GM12874 (cell line): ENCODE measurements at regions not wholly inside any gene's neighbourhood (a gene's known extent, or its start where the extent isn't known, plus 50 kb on each side); places are given as distances from the start of the nearest gene placed in this dataset.

Source experiments
- TF ChIP-seq, protein P1 (sequence below): IDR thresholded peaks from 2 replicates; pipeline ENCODE4 v1.5.1; 2011; ENCODE audit warnings: low read depth, mild to moderate bottlenecking, control low read depth, low read length, moderate library complexity; ENCODE audit not compliant: insufficient read depth

DNA sequence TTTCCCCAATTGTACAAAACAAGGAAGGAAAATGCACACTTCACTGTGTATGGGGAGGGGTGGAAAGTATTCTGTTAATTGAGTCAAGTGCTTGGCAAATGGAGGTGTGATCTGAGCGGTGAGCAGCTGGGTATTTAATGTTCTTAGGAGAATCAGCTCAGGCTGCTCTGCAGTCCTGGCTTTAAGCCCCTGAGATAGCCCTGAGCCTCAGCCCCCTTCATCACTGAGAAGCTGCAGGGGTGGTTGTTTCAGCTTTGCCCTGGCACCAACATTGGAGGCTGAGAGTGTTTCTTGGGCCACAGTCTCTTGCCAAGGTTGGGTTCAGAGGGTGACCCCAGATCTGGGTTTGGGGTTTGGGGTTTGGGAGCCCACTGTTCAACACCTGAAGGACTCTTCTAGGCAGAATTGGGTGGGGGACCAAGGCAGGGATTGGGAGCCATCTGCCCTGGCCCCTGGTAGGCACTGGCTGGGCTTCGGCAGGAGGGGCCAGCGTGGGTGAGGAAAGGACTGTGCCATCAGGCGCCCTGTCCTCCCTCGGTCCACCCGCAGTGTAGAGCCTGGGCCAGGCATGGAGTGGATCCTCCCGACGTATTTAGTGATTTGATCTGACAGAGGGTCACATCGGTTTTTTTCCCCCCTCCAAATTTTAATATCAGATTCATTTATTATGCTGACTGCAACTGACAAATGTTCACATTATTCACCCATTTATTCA, 66.7 kb upstream of the ZNF536 start:
- TF ChIP-seq, protein P1, sequence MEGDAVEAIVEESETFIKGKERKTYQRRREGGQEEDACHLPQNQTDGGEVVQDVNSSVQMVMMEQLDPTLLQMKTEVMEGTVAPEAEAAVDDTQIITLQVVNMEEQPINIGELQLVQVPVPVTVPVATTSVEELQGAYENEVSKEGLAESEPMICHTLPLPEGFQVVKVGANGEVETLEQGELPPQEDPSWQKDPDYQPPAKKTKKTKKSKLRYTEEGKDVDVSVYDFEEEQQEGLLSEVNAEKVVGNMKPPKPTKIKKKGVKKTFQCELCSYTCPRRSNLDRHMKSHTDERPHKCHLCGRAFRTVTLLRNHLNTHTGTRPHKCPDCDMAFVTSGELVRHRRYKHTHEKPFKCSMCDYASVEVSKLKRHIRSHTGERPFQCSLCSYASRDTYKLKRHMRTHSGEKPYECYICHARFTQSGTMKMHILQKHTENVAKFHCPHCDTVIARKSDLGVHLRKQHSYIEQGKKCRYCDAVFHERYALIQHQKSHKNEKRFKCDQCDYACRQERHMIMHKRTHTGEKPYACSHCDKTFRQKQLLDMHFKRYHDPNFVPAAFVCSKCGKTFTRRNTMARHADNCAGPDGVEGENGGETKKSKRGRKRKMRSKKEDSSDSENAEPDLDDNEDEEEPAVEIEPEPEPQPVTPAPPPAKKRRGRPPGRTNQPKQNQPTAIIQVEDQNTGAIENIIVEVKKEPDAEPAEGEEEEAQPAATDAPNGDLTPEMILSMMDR: no peak

DNA sequence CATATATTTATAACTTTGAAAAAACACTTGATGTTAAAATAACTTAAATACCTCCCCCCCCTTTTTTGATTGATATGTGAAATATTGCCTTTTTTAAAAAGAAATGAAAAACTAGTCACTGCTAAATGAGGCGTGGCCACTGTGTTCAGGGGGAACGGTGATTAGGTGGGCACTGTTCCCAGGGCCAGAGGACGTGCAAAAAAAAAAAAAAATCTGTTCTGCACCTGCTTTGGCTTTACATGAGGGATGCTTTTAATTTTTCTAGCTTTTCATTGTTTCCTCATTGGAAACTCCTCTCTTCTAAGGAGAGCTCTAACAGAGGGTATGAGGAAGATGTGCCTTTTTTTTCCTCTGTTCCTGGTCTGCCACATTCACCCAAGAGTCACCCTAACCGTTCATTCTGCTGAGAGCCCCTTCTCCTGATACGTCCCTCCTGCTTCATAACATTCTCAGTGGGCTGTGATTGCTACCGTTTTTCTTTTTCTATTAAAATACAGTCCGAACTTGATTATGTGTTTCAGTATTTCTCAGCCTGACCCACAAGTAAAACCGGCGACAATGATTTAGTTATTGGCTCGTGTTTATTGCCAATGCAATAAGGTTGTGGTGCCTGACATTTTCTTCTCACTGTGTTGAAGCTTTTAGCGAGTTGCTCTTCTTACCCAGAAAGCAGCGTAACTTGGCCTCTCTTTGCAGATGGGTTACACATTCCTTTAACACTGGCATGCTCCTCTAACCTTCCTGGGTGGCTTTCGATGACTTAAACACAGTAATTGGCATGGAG, 64.8 kb upstream of the ZNF536 start:
- TF ChIP-seq, protein P1: no peak

DNA sequence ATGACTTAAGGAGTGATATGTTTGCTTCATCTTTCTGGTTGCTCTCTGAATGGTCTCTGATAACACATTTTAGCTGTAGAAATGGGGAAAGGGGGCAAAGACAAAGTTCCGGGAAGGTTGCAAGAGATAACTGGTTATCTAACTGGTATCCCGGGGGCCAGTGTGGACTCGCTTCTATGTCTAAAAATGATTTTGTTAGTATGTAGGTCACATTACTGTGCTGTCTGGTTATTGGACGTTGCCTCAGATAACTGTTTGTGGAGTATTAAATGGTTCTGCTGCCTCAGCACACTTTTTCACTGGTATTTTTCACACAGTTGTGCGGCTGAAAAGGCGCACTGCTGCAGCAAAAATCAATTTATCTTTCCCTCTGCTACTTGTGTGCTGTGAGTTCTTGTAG, 63.0 kb upstream of the ZNF536 start:
- TF ChIP-seq, protein P1: no peak

DNA sequence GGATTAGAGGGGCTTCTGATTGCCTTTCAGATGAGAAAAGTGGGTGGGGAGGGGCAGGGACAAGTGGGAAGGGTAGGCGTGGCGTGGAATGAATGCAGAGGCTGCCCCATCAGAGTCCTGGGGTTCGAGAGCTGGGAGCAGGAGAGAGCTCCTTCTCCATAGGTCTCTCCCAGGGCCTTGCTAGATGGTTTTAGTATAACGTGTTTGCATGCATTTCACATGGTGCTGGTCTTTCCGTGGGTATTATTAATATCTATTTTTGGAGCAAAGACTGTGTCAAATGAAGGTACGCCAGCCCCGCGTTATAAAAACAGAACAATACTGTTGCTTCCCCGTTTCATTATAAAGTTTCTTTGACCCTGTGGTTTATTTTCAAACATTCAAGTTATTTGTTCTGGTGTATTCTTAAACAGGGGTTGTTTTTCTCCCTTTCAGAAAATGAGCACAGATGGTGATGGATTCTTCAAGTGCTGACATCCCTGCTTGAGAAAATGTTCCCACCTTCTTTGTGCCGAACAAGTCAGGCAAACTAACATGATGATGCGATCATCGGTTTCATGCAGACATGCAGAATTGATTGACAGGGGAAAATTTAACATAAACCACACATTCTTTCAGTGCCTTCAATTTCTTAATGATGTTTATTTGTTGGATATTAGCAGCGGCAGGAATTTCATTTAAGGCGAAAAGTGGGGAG, 62.1 kb upstream of the ZNF536 start:
- TF ChIP-seq, protein P1: no peak

DNA sequence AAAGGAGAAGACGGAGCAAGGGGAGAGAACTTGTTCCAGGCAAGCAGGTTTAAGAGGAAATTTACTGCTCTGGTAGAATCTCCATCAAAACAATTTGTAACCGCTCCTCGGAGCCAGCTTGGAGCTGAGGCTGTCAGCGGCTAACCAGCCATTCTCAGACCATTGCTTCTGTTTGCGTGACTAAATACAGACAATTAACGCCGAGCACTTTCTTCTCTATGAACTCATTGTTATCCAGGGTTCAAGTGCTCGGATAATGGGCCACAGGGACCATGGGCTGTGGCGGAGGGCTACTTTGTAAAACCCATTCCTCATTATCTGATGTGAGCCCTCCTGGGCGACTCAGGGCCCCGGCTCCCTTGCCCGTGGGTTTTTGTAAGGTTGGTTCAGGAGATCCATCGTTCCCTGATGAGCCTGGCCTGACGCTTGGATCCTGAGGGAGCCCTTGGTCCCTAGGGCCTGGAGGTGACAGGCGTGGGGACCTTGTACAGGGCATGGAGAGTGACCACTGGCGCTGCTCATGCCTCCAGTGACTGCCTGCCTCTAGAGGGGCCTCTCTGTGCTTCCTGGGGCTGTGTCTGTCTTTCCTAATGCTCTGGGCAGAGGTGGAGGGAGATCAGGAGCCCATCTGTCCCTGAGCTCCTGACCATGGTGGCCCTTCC, 61.5 kb upstream of the ZNF536 start:
- TF ChIP-seq, protein P1: no peak

DNA sequence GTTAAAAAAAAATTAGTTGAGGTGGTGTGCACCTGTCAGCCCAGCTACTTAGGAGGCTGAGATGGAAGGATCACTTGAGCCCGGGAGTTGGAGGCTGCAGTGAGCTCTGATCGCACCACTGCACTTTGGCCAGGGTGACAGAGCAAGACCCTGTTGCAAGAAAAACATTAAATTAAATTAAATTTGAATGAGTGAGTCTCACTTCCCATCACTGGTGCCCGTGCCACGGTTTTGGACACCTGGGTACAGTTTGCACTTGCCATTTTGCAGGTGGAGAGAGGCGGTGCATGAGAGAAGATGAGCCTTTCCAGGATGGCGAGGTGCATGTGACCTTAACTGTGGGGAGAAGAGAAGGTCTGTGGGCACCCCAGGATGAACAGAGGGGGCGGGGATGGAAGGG, 60.3 kb upstream of the ZNF536 start:
- TF ChIP-seq, protein P1: no peak

DNA sequence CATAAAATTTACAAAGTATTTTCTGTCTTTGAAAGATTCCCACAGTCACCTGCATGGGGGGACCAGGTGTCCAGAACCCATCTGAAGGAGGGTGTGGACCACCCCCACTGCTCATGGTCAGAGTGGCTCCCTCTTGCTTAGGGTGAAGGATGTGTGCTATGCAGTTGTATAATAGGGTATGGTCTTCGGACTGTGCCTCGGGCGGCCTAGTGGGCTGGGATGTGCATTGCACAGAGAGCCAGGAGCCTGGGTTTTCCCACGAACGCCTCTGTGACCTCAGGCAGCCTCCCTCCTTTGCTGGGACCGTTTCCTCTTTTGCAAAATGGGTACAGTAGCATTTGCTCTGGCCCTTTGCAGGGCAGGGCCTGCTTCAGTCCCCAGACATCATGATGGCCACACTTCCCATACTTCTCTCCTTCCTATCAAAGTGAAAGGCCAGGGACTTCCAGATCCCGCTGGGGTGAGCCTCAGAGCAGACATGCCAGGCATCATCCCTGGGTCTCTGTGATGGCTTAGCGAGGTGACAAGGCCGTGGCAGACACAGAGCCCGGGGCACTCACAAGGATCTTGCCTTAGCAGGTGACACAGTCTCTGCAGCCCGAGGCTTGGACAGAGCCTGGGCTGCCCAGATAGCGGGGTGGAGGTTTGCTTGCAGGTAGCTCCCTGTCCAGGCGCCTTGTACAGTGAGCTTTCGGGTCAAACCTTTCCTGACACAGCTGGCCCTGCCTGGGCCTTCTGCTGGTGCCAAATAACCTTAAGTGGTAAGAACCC, 59.4 kb upstream of the ZNF536 start:
- TF ChIP-seq, protein P1: no peak
